GM12878 (cell line): ENCODE measurements at regions not wholly inside any gene's neighbourhood (a gene's known extent, or its start where the extent isn't known, plus 50 kb on each side); places are given as distances from the start of the nearest gene placed in this dataset.

Experiments used
- ATAC-seq: fragments of 200-7000 bp; cut with Tn5 transposase; 3 replicates; pipeline ENCODE4 v1.9.1; 2020; ENCODE audit warnings: mild to moderate bottlenecking, moderate library complexity
- BruUV-seq: library from RNA; stranded (reverse); fragments of 400-500 nt; replicated peaks from 2 replicates; lab custom pipeline; 2021; lab: Mats Ljungman, UMichigan
- CTCF ChIA-PET: fragments of 300-600 bp; sonication (Branson Sonifier 250); formaldehyde crosslinking; extraction: SDS; loops from one replicate; lab custom pipeline; 2021; ENCODE audit warnings: inconsistent platforms; lab: Yijun Ruan, JAX
- POLR2A ChIA-PET: fragments of 350-600 bp; formaldehyde crosslinking; extraction: SDS; loops from one replicate; lab custom pipeline; 2021; ENCODE audit warnings: inconsistent platforms; lab: Charles Lee
- RAD21 ChIA-PET: fragments of 300-600 bp; sonication (Branson Sonifier 250); formaldehyde crosslinking; loops from one replicate; lab custom pipeline; 2023; ENCODE audit warnings: antibody characterized with exemption; ENCODE audit not compliant: unreplicated experiment; lab: Charles Lee
- SMC1A ChIA-PET: fragments of 300-600 bp; sonication (Branson Sonifier 250); formaldehyde crosslinking; loops from one replicate; lab custom pipeline; 2023; ENCODE audit not compliant: unreplicated experiment, uncharacterized antibody; lab: Charles Lee
- DNase-seq: peaks from one replicate; pipeline ENCODE4 v3.0.0-alpha.2; 2011; ENCODE audit warnings: low read depth, low spot score
- FAIRE-seq: peaks from 3 replicates; lab custom pipeline; 2011; peaks lifted over from hg19 to GRCh38; lab: Jason Lieb, UNC
- H2AFZ ChIP-seq: 2 replicates; pipeline ENCODE4 v1.6.0; 2011; ENCODE audit warnings: low read depth, low read length, control low read depth; ENCODE audit not compliant: control insufficient read depth
- H3K27ac ChIP-seq: 2 replicates; pipeline ENCODE4 v1.5.1; 2011; ENCODE audit warnings: control low read depth; ENCODE audit not compliant: control insufficient read depth, insufficient read depth
- H3K27me3 ChIP-seq, 2 experiments: replicated peaks in 1 of 2; 2 replicates each; pipeline versions ENCODE4 v1.6.0 to v1.6.1; 2011; ENCODE audit warnings: low read length in 1 of 2; ENCODE audit not compliant: control insufficient read depth in 2 of 2, insufficient read depth in 2 of 2
- H3K36me3 ChIP-seq, 2 experiments: 2 replicates each; pipeline ENCODE4 v1.5.1; 2011; ENCODE audit warnings: low read length in 1 of 2; ENCODE audit not compliant: control insufficient read depth in 2 of 2, insufficient read depth in 2 of 2
- H3K4me1 ChIP-seq: 2 replicates; pipeline ENCODE4 v1.6.1; 2011; ENCODE audit warnings: mild to moderate bottlenecking, low read length, moderate library complexity, mixed read lengths; ENCODE audit not compliant: control insufficient read depth, insufficient read depth
- H3K4me2 ChIP-seq: 2 replicates; pipeline ENCODE4 v1.6.0; 2011; ENCODE audit warnings: control low read depth; ENCODE audit not compliant: control insufficient read depth, insufficient read depth
- H3K4me3 ChIP-seq: fragments of 200-600 bp; sonication (generic); 2 replicates; pipeline ENCODE4 v1.5.1; 2016
- H3K79me2 ChIP-seq: 2 replicates; pipeline ENCODE4 v1.6.0; 2011; ENCODE audit warnings: low read length; ENCODE audit not compliant: control insufficient read depth, insufficient read depth
- H3K9ac ChIP-seq: 2 replicates; pipeline ENCODE4 v1.8.0; 2011; ENCODE audit warnings: low read length, control low read depth, mixed read lengths; ENCODE audit not compliant: control insufficient read depth, insufficient read depth
- H3K9me3 ChIP-seq: replicated peaks from 3 replicates; pipeline ENCODE4 v1.5.1; 2011; ENCODE audit warnings: mild to moderate bottlenecking, low read length; ENCODE audit not compliant: control insufficient read depth, insufficient read depth
- H4K20me1 ChIP-seq: 2 replicates; pipeline ENCODE4 v1.6.0; 2011; ENCODE audit not compliant: control insufficient read depth, insufficient read depth
- CREM ChIP-seq: IDR thresholded peaks from 2 replicates; pipeline ENCODE4 v1.6.1; 2014; ENCODE audit warnings: antibody characterized with exemption, low read depth
- CTCF ChIP-seq, 3 experiments: IDR thresholded peaks in 2 of 3; conservative IDR thresholded peaks in 1 of 3; 2 replicates each; pipeline ENCODE4 v1.5.1; 2011; ENCODE audit warnings: low read depth in 3 of 3, low read length in 3 of 3, mild to moderate bottlenecking in 3 of 3, control low read depth in 2 of 3, moderate library complexity in 2 of 3, inconsistent platforms in 1 of 3, mixed read lengths in 1 of 3; ENCODE audit not compliant: control insufficient read depth in 2 of 3, insufficient read depth in 1 of 3; ENCODE audit errors: extremely low read depth in 1 of 3
- IKZF2 ChIP-seq, 2 experiments: fragments of 450-650 bp; IDR thresholded peaks; 2 replicates each; pipeline ENCODE4 v1.6.1; 2017; ENCODE audit warnings: mild to moderate bottlenecking in 2 of 2, moderate library complexity in 2 of 2
- KAT2A ChIP-seq: conservative IDR thresholded peaks from 2 replicates; pipeline ENCODE4 v1.6.1; 2011; ENCODE audit warnings: low read depth, low read length; ENCODE audit not compliant: control insufficient read depth
- PAX5 ChIP-seq: IDR thresholded peaks from 2 replicates; pipeline ENCODE4 v1.6.1; 2011; ENCODE audit warnings: low read depth, low read length, borderline replicate concordance
- PML ChIP-seq: IDR thresholded peaks from 2 replicates; pipeline ENCODE4 v1.6.1; 2012; ENCODE audit warnings: low read length, inconsistent platforms
- REST ChIP-seq: IDR thresholded peaks from 2 replicates; pipeline ENCODE4 v1.6.1; 2012; ENCODE audit warnings: mild to moderate bottlenecking, low read depth, low read length
- SKIL ChIP-seq: fragments of 450-650 bp; IDR thresholded peaks from 2 replicates; pipeline ENCODE4 v1.6.1; 2017; ENCODE audit warnings: mild to moderate bottlenecking, low read depth, inconsistent platforms; ENCODE audit not compliant: poor library complexity, severe bottlenecking
- SREBF1 ChIP-seq: IDR thresholded peaks from 2 replicates; pipeline ENCODE4 v1.6.1; 2012; ENCODE audit warnings: mild to moderate bottlenecking, low read length
- SUZ12 ChIP-seq: fragments of 200-600 bp; sonication (generic); IDR thresholded peaks from one replicate; pipeline ENCODE4 v1.6.1; 2018; ENCODE audit warnings: antibody characterized with exemption, mild to moderate bottlenecking; ENCODE audit not compliant: unreplicated experiment
- YBX1 ChIP-seq: fragments of 450-650 bp; IDR thresholded peaks from 2 replicates; pipeline ENCODE4 v1.6.1; 2016; ENCODE audit warnings: antibody characterized with exemption
- ZNF274 ChIP-seq: IDR thresholded peaks from one replicate; pipeline ENCODE4 v1.8.0; 2011; ENCODE audit not compliant: insufficient read length, insufficient read depth
- ZNF384 ChIP-seq: IDR thresholded peaks from 2 replicates; pipeline ENCODE4 v1.6.1; 2012; ENCODE audit warnings: low read depth, mild to moderate bottlenecking, low read length, improper control_type of control experiment, borderline replicate concordance
- WGBS: methylation state at CpG from one replicate; pipeline ENCODE4 v1.1.6; 2016; ENCODE audit warnings: low lambda C conversion rate; ENCODE audit not compliant: insufficient replicate concordance, insufficient coverage; ENCODE audit errors: missing lambda C conversion rate; 5-methylcytosine and 5-hydroxymethylcytosine counted together
- in situ Hi-C: fragments of 300-500 bp; cut with MboI; formaldehyde crosslinking; loops from 9 replicates; pipeline ENCODE4 v1.14.3; 2018; ENCODE audit warnings: mixed read lengths
- intact Hi-C: fragments of 100-400 bp; cut with micrococcal nuclease; formaldehyde crosslinking; loops from one replicate; pipeline ENCODE4 v1.14.2; 2022; ENCODE audit not compliant: unreplicated experiment

- Histone ChIP-seq H2AFZ (no peak overlapping the region), H3K4me3 (no peak overlapping the region), H3K9ac (no peak overlapping the region), H3K9me3 (no peaks in the 10 kb centered on the region; the same call in 2 of the 3 replicates), H3K4me2 (no peak overlapping the region), H4K20me1 (no peaks in the 10 kb centered on the region), H3K27ac (no peak overlapping the region), H3K79me2 (no peaks in the 10 kb centered on the region), H3K4me1 (no peaks in the 10 kb centered on the region), H3K36me3 (no peaks in the 10 kb centered on the region), H3K27me3 (no peaks in the 10 kb centered on the region)
- SMC1A ChIA-PET, result interaction anchor here (0.9 to 2.2 kb wide), 2 partner anchors 8 to 9 kb away, joined by 3 to 6 read pairs; no protein-coding TSS in a partner anchor
- in situ Hi-C loops (no loop called here), intact Hi-C loops (no loop called here)
- WGBS, result 25% methylated on average over 6 of the region's 6 CpGs
- FAIRE-seq (no peak), DNase-seq (no peak), ATAC-seq (no peak)
- RAD21 ChIA-PET, result no interaction called here
- no TSS peak for BruUV-seq
- POLR2A ChIA-PET, result no interaction called here
- CTCF ChIA-PET, result interaction anchor here (0.6 to 2.2 kb wide), 2 partner anchors 9 to 403 kb away, joined by 4 to 11 read pairs; no protein-coding TSS in a partner anchor
- TF ChIP-seq PAX5 (no peak), SKIL (no peak), KAT2A (no peak), CREM (no peak), PML (no peak), IKZF2 (IDR thresholded peaks at IDR 0.05) (no peak), CTCF (IDR thresholded peaks at IDR 0.05 in 2 of 3, conservative IDR thresholded peaks at IDR 0.05 in 1 of 3; ENCODE audit: control insufficient read depth in 2 of 3, extremely low read depth in 1 of 3, insufficient read depth in 1 of 3, low read depth in 3 of 3, low read length in 3 of 3) (no peak), SREBF1 (no peak), ZNF274 (no peak), ZNF384 (no peak), SUZ12 (no peak), YBX1 (no peak), REST (no peak)
Measured at GRCh38 chr4:100086766-100087431, 103.4 kb downstream of the DDIT4L start.
